DOHH2 (cell line): ENCODE measurements at regions not wholly inside any gene's neighbourhood (a gene's known extent, or its start where the extent isn't known, plus 50 kb on each side); places are given as distances from the start of the nearest gene placed in this dataset.

ENCODE experiments used
- H3F3A ChIP-seq: fragments of 200-600 bp; sonication (generic), shearing (Covaris generic); 2 replicates; pipeline ENCODE4 v1.6.0; 2016; ENCODE audit warnings: antibody characterized with exemption, mild to moderate bottlenecking; ENCODE audit not compliant: control insufficient read depth, insufficient read depth
- H3K27ac ChIP-seq: fragments of 200-600 bp; sonication (generic); 2 replicates; pipeline ENCODE4 v1.5.1; 2014; ENCODE audit warnings: low read depth, mild to moderate bottlenecking, low read length, moderate library complexity
- H3K27me3 ChIP-seq: fragments of 200-600 bp; sonication (generic); 2 replicates; pipeline ENCODE4 v1.6.1; 2014; ENCODE audit warnings: mild to moderate bottlenecking, low read length, mixed read lengths; ENCODE audit not compliant: control insufficient read depth
- H3K36me3 ChIP-seq: fragments of 200-600 bp; sonication (generic); 2 replicates; pipeline ENCODE4 v1.6.1; 2014; ENCODE audit warnings: mild to moderate bottlenecking, low read length, moderate library complexity, mixed read lengths; ENCODE audit not compliant: control insufficient read depth
- H3K4me1 ChIP-seq: fragments of 200-600 bp; sonication (generic); 2 replicates; pipeline ENCODE4 v1.6.1; 2014; ENCODE audit warnings: mild to moderate bottlenecking, low read length, mixed read lengths; ENCODE audit not compliant: control insufficient read depth
- H3K4me2 ChIP-seq: fragments of 200-600 bp; sonication (generic); 2 replicates; pipeline ENCODE4 v1.6.0; 2014; ENCODE audit warnings: mild to moderate bottlenecking, low read length, moderate library complexity
- H3K4me3 ChIP-seq: fragments of 200-600 bp; sonication (generic); 2 replicates; pipeline ENCODE4 v1.5.1; 2014; ENCODE audit warnings: mild to moderate bottlenecking, low read length, mixed read lengths
- H3K79me2 ChIP-seq: fragments of 200-600 bp; sonication (generic); 2 replicates; pipeline ENCODE4 v1.6.1; 2014; ENCODE audit warnings: mild to moderate bottlenecking, low read length, mixed read lengths; ENCODE audit not compliant: control insufficient read depth
- H3K9me2 ChIP-seq: fragments of 200-600 bp; sonication (generic); replicated peaks from 2 replicates; pipeline ENCODE4 v1.6.1; 2014; ENCODE audit warnings: mild to moderate bottlenecking, low read length, mixed read lengths; ENCODE audit not compliant: control insufficient read depth
- H3K9me3 ChIP-seq: fragments of 200-600 bp; sonication (generic); 2 replicates; pipeline ENCODE4 v1.6.1; 2014; ENCODE audit warnings: antibody characterized with exemption, low read length, mixed read lengths; ENCODE audit not compliant: control insufficient read depth, insufficient read depth
- H4K20me1 ChIP-seq: fragments of 200-600 bp; sonication (generic); 2 replicates; pipeline ENCODE4 v1.6.0; 2014; ENCODE audit warnings: low read depth, mild to moderate bottlenecking, antibody characterized with exemption, low read length, moderate library complexity; ENCODE audit not compliant: control insufficient read depth, insufficient read depth
- EZH2phosphoT487 ChIP-seq: fragments of 200-600 bp; sonication (generic); IDR thresholded peaks from 2 replicates; pipeline ENCODE4 v1.6.1; 2017; ENCODE audit warnings: borderline replicate concordance, mild to moderate bottlenecking, antibody characterized with exemption, low read length, moderate library complexity, mixed read lengths
- TF ChIP-seq, protein P1 (sequence below): fragments of 200-600 bp; sonication (generic); IDR thresholded peaks from one replicate; pipeline ENCODE4 v1.5.1; 2014; ENCODE audit warnings: antibody characterized with exemption, mild to moderate bottlenecking, low read depth, low read length; ENCODE audit not compliant: poor library complexity, severe bottlenecking

DNA sequence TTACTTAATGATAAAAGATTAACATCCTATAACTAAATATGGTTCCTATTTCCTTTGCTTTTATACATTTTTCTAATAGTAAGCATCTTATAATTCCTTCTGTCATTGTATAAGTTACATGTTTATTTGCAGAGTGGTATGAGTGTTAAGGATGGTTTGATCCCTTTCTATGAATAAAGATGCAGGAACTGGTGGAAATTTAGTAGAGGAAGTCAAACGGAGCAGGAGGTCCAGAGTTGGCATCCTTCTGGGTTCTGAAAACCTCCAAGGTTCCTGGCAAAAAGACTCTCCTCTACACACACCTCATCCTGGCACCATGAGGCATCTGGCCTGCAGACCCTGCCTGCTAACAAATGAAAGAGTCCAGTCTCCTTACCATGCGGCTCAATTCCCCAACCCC, 296.8 kb downstream of the SOX9 start:
- Histone ChIP-seq H3F3A (no peaks in the 10 kb centered on the region), H4K20me1 (no peaks in the 10 kb centered on the region), H3K9me3 (peaks cover 10% of the 10 kb centered on the region; the same call in 1 of the 2 replicates), H3K27ac (no peak overlapping the region), H3K79me2 (no peaks in the 10 kb centered on the region), H3K4me3 (no peak overlapping the region), H3K9me2 (no peaks in the 10 kb centered on the region), H3K4me2 (no peak overlapping the region), H3K36me3 (no peaks in the 10 kb centered on the region), H3K4me1 (no peaks in the 10 kb centered on the region), H3K27me3 (peaks cover 9% of the 10 kb centered on the region)
- no peak for TF ChIP-seq EZH2phosphoT487
- TF ChIP-seq, protein P1, sequence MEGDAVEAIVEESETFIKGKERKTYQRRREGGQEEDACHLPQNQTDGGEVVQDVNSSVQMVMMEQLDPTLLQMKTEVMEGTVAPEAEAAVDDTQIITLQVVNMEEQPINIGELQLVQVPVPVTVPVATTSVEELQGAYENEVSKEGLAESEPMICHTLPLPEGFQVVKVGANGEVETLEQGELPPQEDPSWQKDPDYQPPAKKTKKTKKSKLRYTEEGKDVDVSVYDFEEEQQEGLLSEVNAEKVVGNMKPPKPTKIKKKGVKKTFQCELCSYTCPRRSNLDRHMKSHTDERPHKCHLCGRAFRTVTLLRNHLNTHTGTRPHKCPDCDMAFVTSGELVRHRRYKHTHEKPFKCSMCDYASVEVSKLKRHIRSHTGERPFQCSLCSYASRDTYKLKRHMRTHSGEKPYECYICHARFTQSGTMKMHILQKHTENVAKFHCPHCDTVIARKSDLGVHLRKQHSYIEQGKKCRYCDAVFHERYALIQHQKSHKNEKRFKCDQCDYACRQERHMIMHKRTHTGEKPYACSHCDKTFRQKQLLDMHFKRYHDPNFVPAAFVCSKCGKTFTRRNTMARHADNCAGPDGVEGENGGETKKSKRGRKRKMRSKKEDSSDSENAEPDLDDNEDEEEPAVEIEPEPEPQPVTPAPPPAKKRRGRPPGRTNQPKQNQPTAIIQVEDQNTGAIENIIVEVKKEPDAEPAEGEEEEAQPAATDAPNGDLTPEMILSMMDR = no peak

DNA sequence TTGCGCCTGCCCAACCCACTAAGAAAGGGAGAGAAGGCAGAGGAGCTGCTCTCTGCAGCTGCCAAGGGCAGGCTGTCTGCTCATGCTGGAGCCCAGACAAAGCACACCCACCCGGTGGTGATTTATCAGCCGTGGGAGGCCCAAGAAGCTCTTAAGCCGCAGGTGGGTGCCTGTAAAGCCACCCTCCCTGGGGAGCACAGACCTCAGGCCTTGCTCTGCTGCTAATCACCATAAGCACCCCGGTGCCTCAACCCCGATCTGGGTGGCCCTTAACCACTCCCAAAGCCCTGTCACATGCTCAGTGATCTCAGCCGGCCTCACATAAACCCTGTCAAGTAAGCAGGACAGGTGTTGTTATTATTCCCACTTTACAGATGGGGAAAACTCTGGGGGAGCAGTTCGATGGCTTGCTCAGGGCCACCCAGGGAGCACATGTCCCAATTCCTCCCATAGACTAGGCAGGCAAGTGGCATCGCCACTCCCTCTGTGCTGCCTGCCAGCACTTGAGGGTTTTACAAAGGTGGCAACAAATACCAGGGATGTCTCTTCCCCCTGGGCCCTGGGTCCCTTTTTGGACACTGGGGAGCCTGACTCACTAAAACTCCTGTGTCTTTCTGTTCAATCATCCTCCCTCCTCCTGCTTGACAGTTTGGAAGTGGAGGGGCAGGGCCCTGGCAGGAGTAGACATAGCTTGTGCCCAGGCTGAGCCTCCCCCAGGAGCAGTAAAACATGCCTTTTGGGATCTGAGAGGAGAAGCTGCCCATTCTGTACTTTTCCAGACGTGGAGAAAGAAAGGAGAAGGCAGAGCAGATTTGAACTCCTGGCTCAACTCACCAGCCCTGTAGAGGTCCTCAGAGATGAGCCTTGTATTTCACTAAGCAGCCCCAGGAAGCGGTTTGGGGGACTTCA, 299.3 kb downstream of the SOX9 start:
- TF ChIP-seq, protein P1 = no peak
- no peak for TF ChIP-seq EZH2phosphoT487
- Histone ChIP-seq H3K27me3 (peaks cover 21% of the 10 kb centered on the region), H3K4me1 (no peaks in the 10 kb centered on the region), H3K4me3 (no peak overlapping the region), H3F3A (no peaks in the 10 kb centered on the region), H3K27ac (no peak overlapping the region), H3K36me3 (no peaks in the 10 kb centered on the region), H3K9me3 (peaks cover 10% of the 10 kb centered on the region; the same call in 1 of the 2 replicates), H4K20me1 (no peaks in the 10 kb centered on the region), H3K79me2 (no peaks in the 10 kb centered on the region), H3K4me2 (no peak overlapping the region), H3K9me2 (no peaks in the 10 kb centered on the region)

DNA sequence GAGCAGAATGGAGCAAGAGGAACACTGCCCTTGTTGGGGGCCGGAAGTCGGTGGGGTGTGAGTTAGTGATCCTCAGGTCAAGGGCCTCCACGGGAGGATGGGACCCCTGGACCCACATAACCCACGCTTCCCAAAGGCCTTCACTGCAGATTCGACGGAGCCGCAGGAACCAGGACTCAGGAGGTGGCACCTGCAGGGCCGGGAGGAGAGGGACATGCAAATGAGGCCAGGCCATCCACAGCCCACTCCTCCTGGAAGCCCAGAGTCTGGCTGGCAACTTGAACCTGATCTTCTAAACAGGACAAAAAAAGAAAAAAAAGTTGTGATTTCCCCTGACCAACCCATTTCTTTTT, 299.9 kb downstream of the SOX9 start:
- H3K4me2 ChIP-seq = no peak overlapping the region
- H3K9me2 ChIP-seq = no peaks in the 10 kb centered on the region
- no peaks in the 10 kb centered on the region for H3K36me3 ChIP-seq
- H3K79me2 ChIP-seq = no peaks in the 10 kb centered on the region
- H3K27me3 ChIP-seq = peaks cover 21% of the 10 kb centered on the region
- peaks cover 10% of the 10 kb centered on the region; the same call in 1 of the 2 replicates for H3K9me3 ChIP-seq
- H3K27ac ChIP-seq = no peak overlapping the region
- no peaks in the 10 kb centered on the region for H3F3A ChIP-seq
- no peaks in the 10 kb centered on the region for H4K20me1 ChIP-seq
- H3K4me3 ChIP-seq = no peak overlapping the region
- no peaks in the 10 kb centered on the region for H3K4me1 ChIP-seq
- no peak for TF ChIP-seq EZH2phosphoT487
- TF ChIP-seq, protein P1 = no peak
